K562 (cell line): ENCODE measurements at regions not wholly inside any gene's neighbourhood (a gene's known extent, or its start where the extent isn't known, plus 50 kb on each side); places are given as distances from the start of the nearest gene placed in this dataset.

Source experiments
- PRPF4 ChIP-seq: fragments of 200-400 bp; formaldehyde crosslinking; IDR thresholded peaks from one replicate; pipeline ENCODE4 v1.6.1; 2017; ENCODE audit warnings: low read length, low read depth, mild to moderate bottlenecking; ENCODE audit not compliant: insufficient read depth, poor library complexity, severe bottlenecking
- TF ChIP-seq, protein P1 (sequence below): IDR thresholded peaks from 2 replicates; pipeline ENCODE4 v1.6.1; 2011; ENCODE audit not compliant: insufficient read length; ENCODE audit errors: extremely low read depth

DNA sequence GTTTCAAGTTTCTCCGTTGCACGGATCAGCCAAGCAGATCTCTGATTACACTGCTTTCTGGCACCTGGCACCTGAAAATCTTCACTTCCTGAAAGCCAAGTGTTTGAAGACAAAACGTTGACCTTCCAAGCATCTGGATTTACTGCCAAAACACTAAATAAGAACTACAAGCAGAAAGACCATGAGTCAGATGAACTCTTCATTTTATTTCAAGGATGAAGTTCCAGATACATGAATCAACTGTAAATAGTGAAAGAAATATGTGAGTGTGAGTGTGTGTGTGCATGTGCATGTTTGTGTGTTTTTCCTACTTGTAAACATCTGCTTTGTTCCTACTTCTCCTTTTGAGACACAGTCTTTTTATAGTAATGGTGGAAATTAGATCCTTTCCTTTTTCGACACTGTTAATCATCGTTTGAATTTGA is 60.0 kb upstream of the DTNA start:
- TF ChIP-seq PRPF4, result no peak
- TF ChIP-seq, protein P1, sequence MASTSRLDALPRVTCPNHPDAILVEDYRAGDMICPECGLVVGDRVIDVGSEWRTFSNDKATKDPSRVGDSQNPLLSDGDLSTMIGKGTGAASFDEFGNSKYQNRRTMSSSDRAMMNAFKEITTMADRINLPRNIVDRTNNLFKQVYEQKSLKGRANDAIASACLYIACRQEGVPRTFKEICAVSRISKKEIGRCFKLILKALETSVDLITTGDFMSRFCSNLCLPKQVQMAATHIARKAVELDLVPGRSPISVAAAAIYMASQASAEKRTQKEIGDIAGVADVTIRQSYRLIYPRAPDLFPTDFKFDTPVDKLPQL, result no peak
